ENCODE measurements at regions not wholly inside any gene's neighbourhood (a gene's known extent, or its start where the extent isn't known, plus 50 kb on each side); places are given as distances from the start of the nearest gene placed in this dataset.

GRCh38 chr18:25798046-25798445, 292.4 kb downstream of the SS18 start:
- TF ChIP-seq, protein P1, sequence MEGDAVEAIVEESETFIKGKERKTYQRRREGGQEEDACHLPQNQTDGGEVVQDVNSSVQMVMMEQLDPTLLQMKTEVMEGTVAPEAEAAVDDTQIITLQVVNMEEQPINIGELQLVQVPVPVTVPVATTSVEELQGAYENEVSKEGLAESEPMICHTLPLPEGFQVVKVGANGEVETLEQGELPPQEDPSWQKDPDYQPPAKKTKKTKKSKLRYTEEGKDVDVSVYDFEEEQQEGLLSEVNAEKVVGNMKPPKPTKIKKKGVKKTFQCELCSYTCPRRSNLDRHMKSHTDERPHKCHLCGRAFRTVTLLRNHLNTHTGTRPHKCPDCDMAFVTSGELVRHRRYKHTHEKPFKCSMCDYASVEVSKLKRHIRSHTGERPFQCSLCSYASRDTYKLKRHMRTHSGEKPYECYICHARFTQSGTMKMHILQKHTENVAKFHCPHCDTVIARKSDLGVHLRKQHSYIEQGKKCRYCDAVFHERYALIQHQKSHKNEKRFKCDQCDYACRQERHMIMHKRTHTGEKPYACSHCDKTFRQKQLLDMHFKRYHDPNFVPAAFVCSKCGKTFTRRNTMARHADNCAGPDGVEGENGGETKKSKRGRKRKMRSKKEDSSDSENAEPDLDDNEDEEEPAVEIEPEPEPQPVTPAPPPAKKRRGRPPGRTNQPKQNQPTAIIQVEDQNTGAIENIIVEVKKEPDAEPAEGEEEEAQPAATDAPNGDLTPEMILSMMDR (IDR thresholded peaks at IDR 0.05), result no peak
- no peak for TF ChIP-seq POLR2A (IDR thresholded peaks at IDR 0.05)

All from thyroid gland (tissue), 4 donors.